ENCODE measurements at regions not wholly inside any gene's neighbourhood (a gene's known extent, or its start where the extent isn't known, plus 50 kb on each side); places are given as distances from the start of the nearest gene placed in this dataset.

DNA sequence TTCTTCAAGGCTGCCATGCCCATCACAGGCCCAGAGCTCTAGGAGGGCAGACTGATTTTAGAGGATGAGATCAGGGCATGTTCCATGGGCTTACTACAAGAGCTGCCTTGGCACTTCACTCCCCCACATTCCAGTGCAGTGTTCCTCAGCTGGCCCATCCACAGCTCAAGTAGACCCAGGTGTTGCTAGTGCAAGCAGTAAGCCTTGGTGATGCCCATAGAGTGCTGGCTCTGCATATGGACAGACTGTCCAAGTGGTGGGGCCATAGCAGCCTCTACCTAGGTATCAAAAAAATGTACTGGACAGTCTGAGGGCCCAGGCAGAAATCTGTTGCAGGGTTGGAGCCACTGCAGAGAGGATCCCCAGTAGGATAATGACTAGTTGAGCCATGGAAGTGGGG lies 366.6 kb downstream of the FGF10 start:
- TF ChIP-seq, protein P1, sequence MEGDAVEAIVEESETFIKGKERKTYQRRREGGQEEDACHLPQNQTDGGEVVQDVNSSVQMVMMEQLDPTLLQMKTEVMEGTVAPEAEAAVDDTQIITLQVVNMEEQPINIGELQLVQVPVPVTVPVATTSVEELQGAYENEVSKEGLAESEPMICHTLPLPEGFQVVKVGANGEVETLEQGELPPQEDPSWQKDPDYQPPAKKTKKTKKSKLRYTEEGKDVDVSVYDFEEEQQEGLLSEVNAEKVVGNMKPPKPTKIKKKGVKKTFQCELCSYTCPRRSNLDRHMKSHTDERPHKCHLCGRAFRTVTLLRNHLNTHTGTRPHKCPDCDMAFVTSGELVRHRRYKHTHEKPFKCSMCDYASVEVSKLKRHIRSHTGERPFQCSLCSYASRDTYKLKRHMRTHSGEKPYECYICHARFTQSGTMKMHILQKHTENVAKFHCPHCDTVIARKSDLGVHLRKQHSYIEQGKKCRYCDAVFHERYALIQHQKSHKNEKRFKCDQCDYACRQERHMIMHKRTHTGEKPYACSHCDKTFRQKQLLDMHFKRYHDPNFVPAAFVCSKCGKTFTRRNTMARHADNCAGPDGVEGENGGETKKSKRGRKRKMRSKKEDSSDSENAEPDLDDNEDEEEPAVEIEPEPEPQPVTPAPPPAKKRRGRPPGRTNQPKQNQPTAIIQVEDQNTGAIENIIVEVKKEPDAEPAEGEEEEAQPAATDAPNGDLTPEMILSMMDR (IDR thresholded peaks at IDR 0.05) = no peak
- TF ChIP-seq POLR2A (IDR thresholded peaks at IDR 0.05) = no peak

All from right lobe of liver (tissue), 4 donors.